OCI-LY7 (cell line): ENCODE measurements at regions not wholly inside any gene's neighbourhood (a gene's known extent, or its start where the extent isn't known, plus 50 kb on each side); places are given as distances from the start of the nearest gene placed in this dataset.

Source experiments
- EZH2phosphoT487 ChIP-seq: fragments of 200-600 bp; sonication (generic); IDR thresholded peaks from 2 replicates; pipeline ENCODE4 v1.6.1; 2018; ENCODE audit warnings: low read depth, borderline replicate concordance, mild to moderate bottlenecking, mixed run types, antibody characterized with exemption, low read length, moderate library complexity, mixed read lengths
- TF ChIP-seq, protein P1 (sequence below): fragments of 200-600 bp; sonication (generic); conservative IDR thresholded peaks from 2 replicates; pipeline ENCODE4 v1.5.1; 2014; ENCODE audit warnings: mild to moderate bottlenecking, antibody characterized with exemption, low read length, moderate library complexity, mixed read lengths

DNA sequence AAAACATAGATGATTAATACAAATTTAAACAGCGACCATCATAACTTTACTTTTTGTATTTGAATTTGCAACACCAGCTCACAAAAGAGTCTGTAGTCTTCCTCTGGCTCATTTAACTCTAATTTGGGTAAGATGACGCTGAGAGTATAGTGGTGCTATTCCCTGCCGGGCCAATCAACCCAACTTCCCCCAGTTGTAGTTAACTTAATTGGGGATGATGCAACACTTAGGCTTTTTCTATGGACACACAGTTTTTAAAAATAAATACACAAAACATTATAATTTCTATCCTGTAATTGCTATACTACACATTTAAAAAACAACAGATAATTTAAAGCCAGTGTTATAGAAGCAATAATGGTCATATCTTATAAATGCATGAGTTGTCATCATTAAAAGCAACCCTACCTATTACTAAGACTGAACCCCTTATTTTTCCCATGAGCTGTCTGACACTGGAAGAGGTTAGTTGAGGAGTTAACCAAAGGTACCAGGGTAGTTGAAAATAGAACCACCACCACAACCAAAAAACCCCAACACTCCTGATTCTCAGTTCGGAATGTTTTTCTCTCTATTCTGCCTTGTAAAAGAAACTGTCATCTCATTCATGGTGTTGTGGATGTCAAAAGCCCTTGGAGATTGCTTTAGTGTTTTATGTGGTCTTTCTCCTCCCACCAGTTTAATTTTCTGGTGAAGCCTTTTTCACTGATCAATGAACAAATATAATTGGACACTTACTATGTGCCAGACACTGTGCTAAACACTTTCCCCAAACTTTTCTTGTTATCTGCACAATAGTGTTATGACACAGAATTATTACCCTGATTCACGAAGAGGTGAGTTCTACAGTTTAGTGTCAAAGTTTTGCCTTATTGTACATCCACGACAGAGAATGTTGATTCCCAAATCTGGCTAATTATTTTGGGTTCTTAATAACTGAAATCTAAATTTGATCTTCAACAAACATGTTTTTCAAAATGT is 61.5 kb upstream of the RAPGEF2 start:
- TF ChIP-seq, protein P1, sequence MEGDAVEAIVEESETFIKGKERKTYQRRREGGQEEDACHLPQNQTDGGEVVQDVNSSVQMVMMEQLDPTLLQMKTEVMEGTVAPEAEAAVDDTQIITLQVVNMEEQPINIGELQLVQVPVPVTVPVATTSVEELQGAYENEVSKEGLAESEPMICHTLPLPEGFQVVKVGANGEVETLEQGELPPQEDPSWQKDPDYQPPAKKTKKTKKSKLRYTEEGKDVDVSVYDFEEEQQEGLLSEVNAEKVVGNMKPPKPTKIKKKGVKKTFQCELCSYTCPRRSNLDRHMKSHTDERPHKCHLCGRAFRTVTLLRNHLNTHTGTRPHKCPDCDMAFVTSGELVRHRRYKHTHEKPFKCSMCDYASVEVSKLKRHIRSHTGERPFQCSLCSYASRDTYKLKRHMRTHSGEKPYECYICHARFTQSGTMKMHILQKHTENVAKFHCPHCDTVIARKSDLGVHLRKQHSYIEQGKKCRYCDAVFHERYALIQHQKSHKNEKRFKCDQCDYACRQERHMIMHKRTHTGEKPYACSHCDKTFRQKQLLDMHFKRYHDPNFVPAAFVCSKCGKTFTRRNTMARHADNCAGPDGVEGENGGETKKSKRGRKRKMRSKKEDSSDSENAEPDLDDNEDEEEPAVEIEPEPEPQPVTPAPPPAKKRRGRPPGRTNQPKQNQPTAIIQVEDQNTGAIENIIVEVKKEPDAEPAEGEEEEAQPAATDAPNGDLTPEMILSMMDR: no peak
- TF ChIP-seq EZH2phosphoT487: no peak
